COLO829 (cell line): ENCODE measurements at regions not wholly inside any gene's neighbourhood (a gene's known extent, or its start where the extent isn't known, plus 50 kb on each side); places are given as distances from the start of the nearest gene placed in this dataset.
A peak's percentile ranks its signal among the peaks of the same experiment; 100 is the strongest.

Source experiments
- DNase-seq: peaks from one replicate; pipeline ENCODE4 v3.0.0; 2012; ENCODE audit warnings: low spot score

DNA sequence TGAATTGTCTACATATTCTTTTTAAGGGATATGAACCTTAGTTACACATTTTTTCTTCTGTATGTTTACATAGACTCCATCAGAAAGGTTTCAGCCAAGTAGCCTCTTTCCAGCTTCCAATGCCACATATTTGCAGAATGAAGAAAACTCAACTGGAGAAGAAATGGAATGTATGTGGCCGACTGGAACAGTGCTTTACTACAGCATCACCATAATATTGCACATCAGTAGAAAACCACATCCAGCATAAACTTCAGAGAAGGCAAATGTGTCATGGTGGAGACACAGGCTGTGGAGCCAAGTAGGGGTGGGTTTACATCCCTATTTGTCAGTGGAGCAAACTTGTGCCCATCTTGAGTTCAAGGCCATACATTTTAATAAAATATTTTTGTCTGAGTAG lies 204.8 kb upstream of the LDB2 start:
- no peak for DNase-seq

DNA sequence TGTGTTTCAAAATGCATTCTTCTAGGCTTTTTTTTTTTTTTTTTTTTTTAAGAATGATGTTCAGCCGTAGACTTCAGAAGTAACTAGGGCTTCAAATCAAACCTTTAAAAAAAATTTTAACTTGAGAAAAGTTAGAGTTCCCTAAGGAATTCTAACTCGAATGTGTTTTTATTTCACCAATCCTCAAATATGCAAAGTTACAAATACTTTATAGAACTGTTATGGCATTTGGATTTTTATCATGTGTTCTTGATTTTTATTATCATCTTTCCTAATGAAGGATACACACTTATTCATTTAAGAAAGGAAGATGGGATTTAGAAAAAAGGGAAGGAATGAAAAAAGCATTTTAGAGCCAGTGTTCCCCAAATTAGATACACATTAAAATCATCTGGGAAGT lies 200.6 kb upstream of the LDB2 start:
- DNase-seq, result no peak

DNA sequence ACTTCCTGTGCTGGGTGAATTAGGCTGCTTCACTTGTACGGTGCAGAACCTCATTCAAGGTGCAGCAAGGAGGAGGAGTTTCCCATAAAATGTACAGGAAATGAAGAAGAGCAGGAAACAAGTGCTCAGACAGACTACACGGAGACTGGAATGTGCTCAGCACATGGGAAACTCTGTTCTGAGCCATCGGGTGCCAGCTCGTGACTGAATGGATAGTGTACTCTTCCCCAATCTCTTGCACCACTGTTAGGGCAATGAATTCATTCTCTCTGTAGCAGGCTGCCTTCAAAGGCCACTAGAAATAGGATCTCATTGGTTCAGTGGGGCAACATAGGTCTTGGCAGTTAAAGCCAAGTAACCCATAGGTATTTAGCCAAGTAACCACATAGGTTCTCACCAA lies 200.0 kb upstream of the LDB2 start:
- DNase-seq, result no peak

DNA sequence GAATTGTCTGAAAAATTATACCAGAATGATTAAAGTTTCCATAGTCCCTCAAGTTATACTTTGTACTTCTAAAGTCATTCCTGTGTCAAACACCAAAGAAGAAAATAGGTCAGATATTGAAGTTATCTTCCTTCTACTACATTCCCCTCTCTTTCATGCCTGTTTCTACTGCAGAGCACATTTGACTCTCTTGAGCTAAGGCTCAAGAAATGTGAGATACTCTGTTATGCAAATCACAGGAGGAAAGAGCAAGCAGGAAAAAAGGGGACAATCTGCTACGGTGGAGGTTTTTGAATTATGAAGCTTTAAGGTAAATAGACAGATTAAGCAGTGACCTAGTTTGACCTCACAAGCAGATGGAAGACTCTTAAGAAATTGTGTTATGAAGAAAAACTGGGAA lies 198.9 kb upstream of the LDB2 start:
- DNase-seq, result no peak

DNA sequence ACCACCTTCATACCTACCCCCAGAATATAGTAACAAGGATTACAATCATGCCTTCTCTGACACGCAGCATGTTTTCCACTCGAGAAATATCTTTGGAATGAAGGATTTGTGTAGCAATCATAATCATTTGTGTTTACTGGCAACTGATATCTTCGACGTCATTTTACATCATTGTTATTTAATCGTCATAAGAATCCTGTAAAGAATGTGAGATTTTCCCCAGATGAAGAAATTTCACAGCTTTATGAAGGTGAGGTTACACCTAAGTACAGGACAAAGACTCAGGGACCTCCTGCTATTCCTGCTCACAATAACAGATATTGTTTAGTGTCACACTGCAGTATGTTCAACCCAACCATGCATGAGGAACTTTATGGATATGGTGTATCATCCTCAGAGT lies 198.2 kb upstream of the LDB2 start:
- no peak for DNase-seq

DNA sequence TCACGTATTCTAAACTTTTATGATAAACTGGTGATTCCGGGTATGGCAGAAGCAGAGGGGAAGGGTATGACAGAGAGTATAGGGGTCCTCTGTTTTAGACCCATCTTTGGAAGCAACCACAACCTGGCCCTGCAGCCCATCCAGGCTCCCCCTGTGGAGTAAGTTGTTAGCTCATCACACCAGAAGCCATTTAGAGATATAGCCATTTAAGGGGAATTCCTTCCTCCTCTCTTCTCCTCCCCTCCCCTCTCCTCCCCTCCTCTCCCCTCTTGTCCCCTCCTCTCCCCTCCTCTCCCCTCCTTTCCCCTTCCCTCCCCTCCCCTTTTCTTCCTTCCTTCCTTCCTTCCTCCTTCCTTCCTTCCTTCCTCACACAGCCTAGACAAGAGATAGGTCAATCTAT lies 197.3 kb upstream of the LDB2 start:
- DNase-seq, result no peak

DNA sequence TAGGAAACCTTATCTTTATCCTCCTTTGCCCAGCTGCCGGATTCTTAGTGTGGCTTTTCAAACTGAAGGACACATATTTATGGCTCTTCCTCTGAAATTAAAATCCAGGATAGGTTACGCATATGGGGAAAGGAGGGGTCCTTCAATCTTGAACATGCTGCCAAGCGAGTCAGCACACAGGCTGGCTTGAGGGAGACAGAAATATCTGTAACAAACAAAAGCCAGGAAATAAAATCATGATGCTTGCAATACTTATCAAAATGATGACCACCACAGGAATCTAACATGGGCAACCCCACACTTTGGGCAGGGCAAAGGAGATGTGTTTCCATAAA lies 196.4 kb upstream of the LDB2 start:
- no peak for DNase-seq

DNA sequence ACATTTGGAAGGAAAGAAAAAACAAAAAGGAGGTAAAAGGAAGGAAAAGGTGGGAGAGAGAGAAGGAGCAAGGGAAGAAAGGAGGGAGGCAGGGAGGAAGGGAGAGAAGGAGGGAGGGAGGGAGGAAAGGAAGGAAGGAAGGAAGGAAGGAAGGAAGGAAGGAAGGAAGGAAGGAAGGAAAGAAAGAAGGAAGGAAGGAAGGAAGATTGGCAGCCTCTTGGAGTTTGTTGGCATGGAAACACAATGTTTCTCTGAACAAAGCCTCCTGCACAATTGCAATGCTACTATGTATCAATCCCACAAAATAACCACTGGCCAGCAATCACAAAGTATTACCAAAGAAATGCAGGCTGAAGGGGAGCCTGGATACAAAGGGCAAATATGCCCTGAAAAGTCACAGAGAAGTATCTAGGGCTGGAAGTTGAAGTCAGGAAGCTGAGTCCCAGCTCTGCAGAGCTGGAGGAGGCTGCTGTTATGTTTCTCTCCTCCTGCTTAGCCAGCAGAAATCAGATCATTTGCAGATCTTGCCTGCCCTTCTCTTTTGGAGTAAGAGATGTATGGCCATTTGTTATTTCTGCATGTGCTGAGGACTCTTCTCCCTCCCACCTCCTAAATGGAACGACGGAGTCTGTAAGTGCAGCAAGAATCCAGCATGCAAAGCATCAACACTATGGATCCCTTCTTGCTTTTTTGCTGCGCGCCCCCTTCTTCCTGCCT lies 195.9 kb upstream of the LDB2 start:
- no peak for DNase-seq

DNA sequence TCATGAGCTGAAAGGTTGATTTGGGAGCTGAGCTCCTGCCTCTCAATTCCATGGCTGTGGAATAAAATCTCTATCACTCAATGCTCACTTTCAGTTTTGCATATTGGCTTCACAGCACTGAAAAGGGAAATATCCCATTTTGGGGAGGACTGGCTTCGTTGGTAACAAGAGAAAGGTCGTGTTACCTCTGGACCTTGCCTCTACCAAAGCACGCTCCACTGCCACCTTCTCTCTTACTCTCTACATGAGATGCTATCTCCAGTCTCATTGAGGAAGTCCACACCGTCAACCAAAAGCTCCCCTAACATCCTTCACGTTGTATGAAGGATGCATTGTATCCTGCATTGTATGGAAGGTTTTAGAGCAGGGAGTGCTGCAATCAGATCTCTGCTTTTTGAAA lies 195.0 kb upstream of the LDB2 start:
- no peak for DNase-seq

DNA sequence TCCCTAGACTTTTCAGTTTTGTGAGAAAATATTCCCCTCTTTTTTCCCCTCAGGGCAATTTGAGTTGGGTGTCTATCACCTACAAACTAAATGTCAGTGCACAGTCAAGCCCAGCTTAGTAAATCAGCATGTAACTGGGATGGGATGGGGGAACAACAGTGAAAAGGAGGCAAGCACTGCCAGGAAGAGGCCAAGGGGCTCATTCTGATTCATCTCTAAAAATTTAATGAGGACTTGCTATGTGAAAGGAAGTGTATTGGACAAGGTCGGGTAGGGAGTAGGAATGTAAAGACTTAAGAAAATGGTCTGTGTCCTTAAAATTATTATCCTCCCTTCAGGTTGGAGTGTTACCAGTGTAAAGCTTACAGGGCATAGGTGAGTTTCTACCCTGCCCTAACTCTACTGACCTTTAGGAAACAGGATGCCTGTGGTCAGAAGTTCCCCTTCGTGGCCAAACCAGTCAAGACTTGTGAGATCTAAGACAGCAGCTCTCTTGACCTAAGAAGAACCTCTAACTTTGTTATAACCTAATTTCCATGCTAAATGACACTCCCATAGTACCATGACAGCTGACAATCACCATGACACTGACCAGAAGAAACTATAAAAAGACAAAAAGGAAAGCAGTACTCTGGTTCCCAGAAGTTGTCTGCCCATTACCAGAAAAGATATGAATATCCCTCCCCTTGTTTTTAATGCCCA lies 194.4 kb upstream of the LDB2 start:
- no peak for DNase-seq

DNA sequence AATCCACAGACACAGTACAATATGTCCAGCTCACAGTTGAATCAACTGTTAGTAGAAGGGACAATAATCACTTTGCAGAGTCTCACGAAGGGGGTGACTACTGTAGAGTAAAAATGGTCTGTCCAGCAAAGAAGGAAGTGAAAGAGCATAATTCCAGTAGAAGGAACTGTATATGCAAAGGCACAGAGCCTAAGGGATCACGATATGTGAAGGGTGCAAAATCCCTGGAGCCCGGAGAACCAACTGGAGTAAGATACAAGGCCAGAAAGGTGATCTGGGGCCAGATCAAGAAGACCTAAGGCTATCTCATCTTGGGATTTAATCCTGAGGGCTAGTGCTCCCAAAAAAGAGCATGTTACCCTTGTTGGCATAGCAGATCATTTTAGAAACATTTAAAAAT lies 192.7 kb upstream of the LDB2 start:
- DNase-seq, result no peak

DNA sequence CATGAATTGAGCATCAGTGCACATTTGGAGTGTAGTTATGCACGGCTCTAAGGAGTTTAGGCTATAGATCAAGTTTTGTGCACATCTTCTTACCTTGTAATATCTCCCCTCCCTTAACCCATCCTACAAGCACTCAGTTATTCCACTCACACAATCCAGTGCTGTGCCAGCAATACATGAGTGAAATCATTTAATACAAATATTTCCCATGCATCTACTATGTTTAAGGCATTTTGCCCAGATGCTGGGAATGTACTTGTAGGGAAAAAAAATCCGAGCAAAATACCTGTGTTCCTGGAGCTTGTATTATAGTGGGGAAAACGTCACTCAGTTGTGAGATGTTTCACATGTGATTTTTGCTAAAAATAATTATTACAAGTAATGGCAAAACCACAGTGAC lies 191.6 kb upstream of the LDB2 start:
- no peak for DNase-seq

DNA sequence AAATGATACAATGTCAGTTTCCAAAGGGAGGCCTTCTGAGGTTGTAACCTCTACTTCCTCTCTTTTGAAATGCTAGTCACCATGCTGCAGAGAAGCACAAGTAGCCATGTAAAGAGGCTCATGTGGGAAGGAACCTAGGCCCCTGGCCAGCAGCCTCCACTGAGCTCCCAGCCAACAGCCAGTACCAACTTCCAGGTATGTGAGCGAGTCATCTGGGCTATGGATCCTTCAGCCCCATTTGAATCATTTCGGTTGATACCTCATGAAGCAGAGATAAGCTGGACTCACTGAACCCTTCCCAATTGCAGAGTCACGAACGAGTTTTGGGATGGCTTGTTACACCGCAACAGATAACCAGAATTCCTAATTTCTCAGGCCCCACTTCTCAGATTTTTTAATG lies 187.0 kb upstream of the LDB2 start:
- DNase-seq, result no peak

DNA sequence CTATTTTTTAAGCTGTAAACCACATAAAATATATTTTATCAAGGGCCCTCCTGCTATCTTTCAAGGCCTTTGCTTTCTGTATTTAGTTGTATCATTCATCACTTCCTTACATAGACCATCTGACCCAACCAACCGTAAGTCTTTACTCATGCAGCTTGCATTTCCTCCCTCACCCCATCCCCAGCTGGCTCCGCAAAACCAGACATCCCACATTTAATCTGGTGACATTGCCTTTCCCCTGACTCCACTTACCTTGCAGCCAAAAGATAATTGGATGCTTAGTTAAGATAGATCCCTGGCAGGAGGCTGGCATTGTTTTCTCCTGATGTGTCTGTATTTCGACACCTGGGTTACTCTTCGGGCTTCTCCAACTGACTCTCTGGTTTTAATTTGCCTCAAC lies 183.7 kb upstream of the LDB2 start:
- no peak for DNase-seq

DNA sequence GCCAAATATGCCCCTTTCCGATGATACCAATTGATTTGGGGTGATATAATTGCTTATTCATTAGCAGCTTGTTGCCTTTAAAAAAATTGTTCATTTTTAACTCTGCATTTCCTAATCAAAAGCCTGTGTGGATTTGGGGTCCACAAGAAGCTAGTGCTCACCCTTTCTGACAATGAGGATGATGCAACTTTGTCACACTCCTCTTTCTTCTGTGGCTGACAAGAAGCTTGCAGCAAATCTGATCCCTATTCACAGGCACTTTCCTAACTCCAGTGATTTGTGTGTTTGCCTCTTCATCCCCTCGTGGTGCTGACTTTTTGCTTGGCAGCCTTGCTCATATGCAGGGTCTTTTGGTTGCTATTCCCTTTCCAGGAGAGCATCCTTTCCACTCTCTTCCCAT lies 182.7 kb upstream of the LDB2 start:
- no peak for DNase-seq

DNA sequence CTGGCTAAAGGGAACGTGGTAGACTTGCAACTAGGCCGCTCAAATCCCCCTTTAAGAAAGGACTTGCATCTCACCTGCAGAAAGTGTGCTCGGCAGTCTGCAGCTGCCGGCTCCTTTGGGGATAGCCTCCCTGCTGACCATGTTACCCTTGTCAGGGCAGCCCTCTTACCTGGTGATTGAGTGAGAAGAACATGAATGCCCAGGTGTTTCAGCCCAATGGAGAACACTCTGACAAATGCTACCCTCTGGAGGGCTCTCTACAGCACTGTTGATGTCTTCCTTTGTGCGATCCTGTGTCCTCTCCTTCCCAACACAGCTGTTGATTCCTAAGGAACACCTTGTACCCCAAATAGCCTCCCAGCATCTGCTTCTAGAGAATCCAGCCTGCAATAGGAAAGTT lies 178.7 kb upstream of the LDB2 start:
- DNase-seq, result no peak

DNA sequence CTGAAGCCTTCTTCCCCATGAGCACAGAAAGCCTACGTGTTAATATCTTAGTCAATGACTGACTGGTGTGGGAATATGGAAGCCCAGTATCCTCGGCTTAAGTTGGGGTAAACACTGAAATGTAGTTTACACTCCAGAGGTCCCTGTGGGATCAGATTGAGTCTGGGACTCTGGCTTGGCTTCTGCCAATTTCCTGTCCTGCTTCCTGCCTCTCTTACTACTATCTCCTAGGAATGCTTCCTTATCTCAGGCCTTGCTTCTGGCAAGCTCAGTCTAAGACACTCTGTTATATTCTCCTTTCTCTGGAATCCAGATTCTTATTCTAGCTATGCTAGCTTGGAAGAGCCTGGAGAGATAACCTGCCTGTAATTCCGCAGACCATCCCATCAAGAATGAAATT lies 174.0 kb upstream of the LDB2 start:
- no peak for DNase-seq

DNA sequence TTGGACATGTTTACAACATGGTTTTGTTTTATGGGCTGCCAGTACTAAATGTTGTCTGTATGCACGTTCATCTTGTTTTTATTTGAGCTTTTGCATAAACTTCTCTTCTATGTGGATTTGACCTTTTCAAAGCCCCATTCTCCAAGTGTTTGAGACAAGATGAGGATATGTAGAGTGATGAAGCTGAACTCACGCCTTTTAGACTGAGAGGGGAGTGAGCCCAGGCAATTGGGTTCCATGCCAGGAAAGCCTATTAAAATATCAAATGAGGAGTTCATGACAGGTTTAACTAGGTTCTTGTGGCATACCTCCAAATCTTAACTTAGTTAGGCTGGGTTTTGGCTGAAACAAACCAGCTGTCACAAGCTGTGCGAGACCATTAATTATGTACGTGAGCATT lies 170.4 kb upstream of the LDB2 start:
- DNase-seq, result no peak

DNA sequence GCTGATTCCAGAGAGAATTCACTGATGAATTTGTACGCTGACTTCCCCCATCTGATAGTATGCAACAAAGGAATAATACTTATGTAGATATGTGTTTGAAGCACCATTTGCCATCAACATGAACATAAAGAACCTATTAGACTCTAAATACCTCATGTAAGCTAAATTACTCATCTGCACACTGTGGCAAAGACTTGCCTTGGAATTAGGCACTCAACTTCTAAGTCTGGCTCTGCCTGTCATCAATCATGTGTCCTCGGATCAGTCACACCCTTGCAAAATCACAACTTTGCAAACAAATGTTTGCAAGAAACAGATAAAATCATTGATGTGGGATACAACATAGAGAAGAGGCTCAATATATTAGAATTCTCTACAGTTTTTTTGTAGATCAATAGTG lies 169.9 kb upstream of the LDB2 start:
- DNase-seq, result no peak

DNA sequence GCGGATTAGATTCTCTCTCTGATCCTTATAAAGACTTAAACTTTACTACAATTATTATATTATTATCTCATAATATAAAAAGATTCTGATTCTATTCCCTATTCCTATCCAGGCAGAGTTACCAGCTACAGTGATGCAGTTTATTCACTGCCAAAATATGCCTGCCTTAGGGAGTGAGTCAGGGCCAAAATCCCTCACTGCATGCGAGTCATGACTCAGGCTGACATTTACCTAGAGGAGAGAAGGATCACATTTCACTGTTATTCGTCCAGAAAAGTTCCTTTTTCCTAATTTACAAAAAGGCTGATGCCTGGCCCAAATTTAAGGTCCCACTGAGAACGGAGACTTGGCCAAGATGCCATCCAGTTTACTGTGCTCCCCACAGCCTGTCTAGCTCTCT lies 168.5 kb upstream of the LDB2 start:
- peak; percentile 39 for DNase-seq

DNA sequence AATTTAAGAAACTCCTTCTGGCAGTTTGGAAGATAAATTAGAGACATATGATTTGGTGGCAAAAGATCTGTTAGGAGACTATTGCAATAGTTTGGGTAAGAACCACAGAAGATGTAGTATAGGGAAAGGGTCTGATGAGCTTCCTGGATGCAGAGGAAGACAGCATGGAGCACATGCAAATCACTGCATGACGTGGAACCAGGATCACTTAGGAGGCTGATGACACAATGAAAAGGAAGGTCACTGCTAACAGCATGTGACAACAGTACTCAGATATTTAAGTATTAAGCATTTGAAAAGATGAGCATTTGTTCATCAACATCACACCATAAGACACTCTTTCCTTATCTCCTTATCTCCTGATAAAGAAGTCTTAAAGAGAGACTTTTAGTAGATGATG lies 167.8 kb upstream of the LDB2 start:
- DNase-seq, result no peak

DNA sequence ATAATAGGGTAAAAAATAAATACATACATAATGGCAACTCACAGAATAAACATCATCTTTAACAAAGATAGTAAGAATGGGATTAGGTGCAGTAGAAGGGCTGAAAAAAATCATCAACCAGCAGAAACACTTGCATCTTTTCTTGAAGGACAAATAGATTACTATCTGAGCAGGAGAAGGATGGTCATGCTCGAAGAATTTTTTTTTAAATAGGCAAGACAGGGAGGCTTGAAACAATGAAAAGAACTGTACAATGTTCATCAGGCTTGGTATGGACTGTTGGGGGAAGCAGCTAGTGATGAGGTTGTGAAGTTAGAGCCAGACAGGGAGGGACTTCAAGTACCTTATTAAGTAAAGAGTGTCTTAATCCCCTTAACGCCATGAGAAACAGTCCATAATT lies 167.4 kb upstream of the LDB2 start:
- no peak for DNase-seq

DNA sequence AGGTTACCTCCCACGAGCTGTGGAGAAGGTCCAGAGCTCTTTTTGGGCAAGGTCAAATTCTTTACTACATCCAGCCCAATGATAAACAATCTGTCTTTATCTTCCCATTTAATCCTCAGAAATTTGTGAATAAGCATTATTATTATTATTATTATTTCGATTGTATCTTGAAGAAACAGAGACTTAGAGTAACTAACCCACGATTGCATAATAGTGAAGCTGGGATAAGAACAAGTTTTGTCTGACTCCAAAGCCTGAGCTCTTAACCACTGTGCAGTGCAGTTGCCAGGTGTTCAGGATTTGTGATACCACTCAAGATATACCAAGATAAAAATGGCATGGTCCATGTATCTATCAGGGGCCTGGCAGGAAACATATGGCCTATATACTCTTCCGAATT lies 166.5 kb upstream of the LDB2 start:
- no peak for DNase-seq

DNA sequence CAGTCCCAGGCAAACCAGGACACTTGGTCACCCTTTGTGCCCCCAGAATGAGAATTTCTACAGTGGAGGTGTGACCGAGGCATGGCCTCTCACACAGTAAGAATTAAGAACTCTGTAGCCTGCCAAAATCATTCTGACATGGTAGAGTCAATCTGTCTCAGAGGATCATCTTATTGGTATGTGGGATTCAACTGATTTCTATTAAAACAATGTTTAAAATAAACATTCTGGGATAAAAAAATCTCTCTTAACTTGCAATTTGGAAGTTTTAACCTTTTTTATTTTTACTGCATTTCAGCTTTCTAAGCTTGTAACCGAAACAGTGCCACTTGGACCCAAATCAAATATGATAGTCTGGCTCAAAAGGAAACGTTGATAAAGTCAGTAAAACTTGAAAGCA lies 165.4 kb upstream of the LDB2 start:
- no peak for DNase-seq
